ENCODE measurements at regions not wholly inside any gene's neighbourhood (a gene's known extent, or its start where the extent isn't known, plus 50 kb on each side); places are given as distances from the start of the nearest gene placed in this dataset.

GRCh38 chr11:119797123-119797611, 68.2 kb upstream of the NECTIN1 start:
- intact Hi-C loops (cut with DNase I, micrococcal nuclease), result no loop called here
- no peak for ATAC-seq
- DNase-seq, result no peak

GRCh38 chr11:119796363-119797060, 67.5 kb upstream of the NECTIN1 start:
- intact Hi-C loops (cut with DNase I, micrococcal nuclease), result no loop called here
- no peak for ATAC-seq
- no peak for DNase-seq

GRCh38 chr11:119795690-119796089, 66.7 kb upstream of the NECTIN1 start:
- ATAC-seq (no peak), DNase-seq (no peak)
- intact Hi-C loops (cut with DNase I, micrococcal nuclease), result no loop called here

- ATAC-seq (no peak), DNase-seq (no peak)
- intact Hi-C loops (cut with DNase I, micrococcal nuclease), result no loop called here
Observed at GRCh38 chr11:119795231-119795630, 66.2 kb upstream of the NECTIN1 start.

- ATAC-seq (no peak), DNase-seq (no peak)
- intact Hi-C loops (cut with DNase I, micrococcal nuclease), result no loop called here
Observed at GRCh38 chr11:119794756-119795155, 65.8 kb upstream of the NECTIN1 start.

GRCh38 chr11:119794141-119794665, 65.2 kb upstream of the NECTIN1 start:
- intact Hi-C loops (cut with DNase I, micrococcal nuclease), result no loop called here
- ATAC-seq (no peak), DNase-seq (no peak)

GRCh38 chr11:119793335-119793984, 64.5 kb upstream of the NECTIN1 start:
- DNase-seq (no peak), ATAC-seq (no peak)
- intact Hi-C loops (cut with DNase I, micrococcal nuclease), result no loop called here

- intact Hi-C loops (cut with DNase I, micrococcal nuclease), result no loop called here
- no peak for DNase-seq
- ATAC-seq, result no peak
Observed at GRCh38 chr11:119791701-119792151, 62.7 kb upstream of the NECTIN1 start.

GRCh38 chr11:119791047-119791446, 62.0 kb upstream of the NECTIN1 start:
- DNase-seq, result no peak
- intact Hi-C loops (cut with DNase I, micrococcal nuclease), result no loop called here

GRCh38 chr11:119790476-119790875, 61.5 kb upstream of the NECTIN1 start:
- DNase-seq, result no peak
- intact Hi-C loops (cut with DNase I, micrococcal nuclease), result no loop called here
- ATAC-seq, result no peak

More at GRCh38 chr11:119791047-119791446, 62.0 kb upstream of the NECTIN1 start:
- no peak for ATAC-seq

- intact Hi-C loops (cut with DNase I, micrococcal nuclease), result no loop called here
- ATAC-seq (no peak), DNase-seq (no peak)
Observed at GRCh38 chr11:119789766-119790407, 60.9 kb upstream of the NECTIN1 start.

GRCh38 chr11:119788911-119789560, 60.0 kb upstream of the NECTIN1 start:
- intact Hi-C loops (cut with DNase I, micrococcal nuclease), result no loop called here
- DNase-seq (no peak), ATAC-seq (no peak)

GRCh38 chr11:119788096-119788883, 59.3 kb upstream of the NECTIN1 start:
- intact Hi-C loops (cut with DNase I, micrococcal nuclease), result no loop called here
- no peak for DNase-seq
- no peak for ATAC-seq

- intact Hi-C loops (cut with DNase I, micrococcal nuclease), result no loop called here
- no peak for ATAC-seq
- no peak for DNase-seq
Observed at GRCh38 chr11:119787074-119787461, 58.1 kb upstream of the NECTIN1 start.

- no peak for ATAC-seq
- intact Hi-C loops (cut with DNase I, micrococcal nuclease), result no loop called here
- no peak for DNase-seq
Observed at GRCh38 chr11:119786431-119787073, 57.6 kb upstream of the NECTIN1 start.

- intact Hi-C loops (cut with DNase I, micrococcal nuclease), result no loop called here
- no peak for DNase-seq
- no peak for ATAC-seq
Observed at GRCh38 chr11:119785131-119785530, 56.1 kb upstream of the NECTIN1 start.

- no peak for DNase-seq
- ATAC-seq, result no peak
- intact Hi-C loops (cut with DNase I, micrococcal nuclease), result no loop called here
Observed at GRCh38 chr11:119784421-119784820, 55.4 kb upstream of the NECTIN1 start.

Measured in left colon (tissue), 2 donors.